ENCODE measurements at regions not wholly inside any gene's neighbourhood (a gene's known extent, or its start where the extent isn't known, plus 50 kb on each side); places are given as distances from the start of the nearest gene placed in this dataset.

GRCh38 chr17:53278466-53278865 is 544.3 kb upstream of the KIF2B start:
- no peak overlapping the region for H3K27ac ChIP-seq (ENCODE audit: low read depth, low read length, poor library complexity, severe bottlenecking)
- no peak for TF ChIP-seq EZH2 (IDR thresholded peaks at IDR 0.05; ENCODE audit: borderline replicate concordance, low read depth, low read length, poor library complexity, severe bottlenecking)
- no TSS peak for BruUV-seq (replicated peaks)
- no peaks in the 10 kb centered on the region for H3K4me1 ChIP-seq (ENCODE audit: insufficient read depth, low read length, poor library complexity, severe bottlenecking)
- H3K4me3 ChIP-seq (ENCODE audit: low read depth, low read length, poor library complexity, severe bottlenecking) = no peak overlapping the region
- intact Hi-C loops (cut with micrococcal nuclease; ENCODE audit: unreplicated experiment) = no loop called here
- no peaks in the 10 kb centered on the region for H3K27me3 ChIP-seq (replicated peaks; ENCODE audit: insufficient read depth, low read depth, low read length, poor library complexity)
- CTCF ChIA-PET = no interaction called here
- no peaks in the 10 kb centered on the region for H3K9me3 ChIP-seq (ENCODE audit: low read depth, low read length, poor library complexity, severe bottlenecking)
- DNase-seq (ENCODE audit: low spot score) = no peak
- no peaks in the 10 kb centered on the region for H3K36me3 ChIP-seq (ENCODE audit: insufficient read depth, low read length, poor library complexity, severe bottlenecking)
- POLR2A ChIA-PET (ENCODE audit: low non-redundant PET) = no interaction called here

- POLR2A ChIA-PET (ENCODE audit: low non-redundant PET) = no interaction called here
- H3K27ac ChIP-seq (ENCODE audit: low read depth, low read length, poor library complexity, severe bottlenecking) = no peak overlapping the region
- intact Hi-C loops (cut with micrococcal nuclease; ENCODE audit: unreplicated experiment) = no loop called here
- TF ChIP-seq EZH2 (IDR thresholded peaks at IDR 0.05; ENCODE audit: borderline replicate concordance, low read depth, low read length, poor library complexity, severe bottlenecking) (no peak), CTCF (conservative IDR thresholded peaks at IDR 0.05; ENCODE audit: low read depth, low read length) (no peak)
- DNase-seq (ENCODE audit: low spot score) = no peak
- no peak overlapping the region for H3K4me3 ChIP-seq (ENCODE audit: low read depth, low read length, poor library complexity, severe bottlenecking)
- H3K4me1 ChIP-seq (ENCODE audit: insufficient read depth, low read length, poor library complexity, severe bottlenecking) = no peaks in the 10 kb centered on the region
- H3K36me3 ChIP-seq (ENCODE audit: insufficient read depth, low read length, poor library complexity, severe bottlenecking) = no peaks in the 10 kb centered on the region
- BruUV-seq (replicated peaks) = no TSS peak
- no peaks in the 10 kb centered on the region for H3K27me3 ChIP-seq (replicated peaks; ENCODE audit: insufficient read depth, low read depth, low read length, poor library complexity)
- CTCF ChIA-PET = no interaction called here
- no peaks in the 10 kb centered on the region for H3K9me3 ChIP-seq (ENCODE audit: low read depth, low read length, poor library complexity, severe bottlenecking)
Measured at GRCh38 chr17:53273126-53273525, 549.6 kb upstream of the KIF2B start.

GRCh38 chr17:53270936-53271335 is 551.8 kb upstream of the KIF2B start:
- H3K4me1 ChIP-seq (ENCODE audit: insufficient read depth, low read length, poor library complexity, severe bottlenecking) = no peaks in the 10 kb centered on the region
- BruUV-seq (replicated peaks) = no TSS peak
- ChIA-PET POLR2A (ENCODE audit: low non-redundant PET) (no interaction called here), CTCF (no interaction called here)
- H3K9me3 ChIP-seq (ENCODE audit: low read depth, low read length, poor library complexity, severe bottlenecking) = no peaks in the 10 kb centered on the region
- H3K36me3 ChIP-seq (ENCODE audit: insufficient read depth, low read length, poor library complexity, severe bottlenecking) = no peaks in the 10 kb centered on the region
- H3K27me3 ChIP-seq (replicated peaks; ENCODE audit: insufficient read depth, low read depth, low read length, poor library complexity) = no peaks in the 10 kb centered on the region
- DNase-seq (ENCODE audit: low spot score) = no peak
- no peak for TF ChIP-seq CTCF (conservative IDR thresholded peaks at IDR 0.05; ENCODE audit: low read depth, low read length)
- TF ChIP-seq EZH2 (IDR thresholded peaks at IDR 0.05; ENCODE audit: borderline replicate concordance, low read depth, low read length, poor library complexity, severe bottlenecking) = no peak
- intact Hi-C loops (cut with micrococcal nuclease; ENCODE audit: unreplicated experiment) = no loop called here
- no peak overlapping the region for H3K27ac ChIP-seq (ENCODE audit: low read depth, low read length, poor library complexity, severe bottlenecking)
- no peak overlapping the region for H3K4me3 ChIP-seq (ENCODE audit: low read depth, low read length, poor library complexity, severe bottlenecking)

- intact Hi-C loops (cut with micrococcal nuclease; ENCODE audit: unreplicated experiment) = no loop called here
- BruUV-seq (replicated peaks) = no TSS peak
Measured at GRCh38 chr17:53264730-53265129, 558.0 kb upstream of the KIF2B start.

More at GRCh38 chr17:53264730-53265129, 558.0 kb upstream of the KIF2B start:
- DNase-seq (ENCODE audit: low spot score) = no peak
- H3K4me1 ChIP-seq (ENCODE audit: insufficient read depth, low read length, poor library complexity, severe bottlenecking) = no peaks in the 10 kb centered on the region
- ChIA-PET CTCF (no interaction called here), POLR2A (ENCODE audit: low non-redundant PET) (no interaction called here)
- no peaks in the 10 kb centered on the region for H3K9me3 ChIP-seq (ENCODE audit: low read depth, low read length, poor library complexity, severe bottlenecking)
- TF ChIP-seq CTCF (conservative IDR thresholded peaks at IDR 0.05; ENCODE audit: low read depth, low read length) (no peak), EZH2 (IDR thresholded peaks at IDR 0.05; ENCODE audit: borderline replicate concordance, low read depth, low read length, poor library complexity, severe bottlenecking) (no peak)
- H3K27ac ChIP-seq (ENCODE audit: low read depth, low read length, poor library complexity, severe bottlenecking) = no peak overlapping the region
- H3K4me3 ChIP-seq (ENCODE audit: low read depth, low read length, poor library complexity, severe bottlenecking) = no peak overlapping the region
- peaks cover 5% of the 10 kb centered on the region for H3K27me3 ChIP-seq (replicated peaks; ENCODE audit: insufficient read depth, low read depth, low read length, poor library complexity)
- no peaks in the 10 kb centered on the region for H3K36me3 ChIP-seq (ENCODE audit: insufficient read depth, low read length, poor library complexity, severe bottlenecking)

Measured in A673 (cell line).